ENCODE measurements at regions not wholly inside any gene's neighbourhood (a gene's known extent, or its start where the extent isn't known, plus 50 kb on each side); places are given as distances from the start of the nearest gene placed in this dataset.
"Not testable (repeated sequence)": the region's sequence is repeated elsewhere in the genome, so short reads cannot be mapped to it uniquely, and the experiment has no call there.

- intact Hi-C loops (cut with micrococcal nuclease), result not testable (repeated sequence)
Observed at GRCh38 chr16:9676560-9677300, 505.5 kb downstream of the GRIN2A start.

- intact Hi-C loops (cut with micrococcal nuclease), result no loop called here
Observed at GRCh38 chr16:9677301-9677653, 505.0 kb downstream of the GRIN2A start.

GRCh38 chr16:9679213-9679767, 502.9 kb downstream of the GRIN2A start:
- intact Hi-C loops (cut with micrococcal nuclease), result no loop called here

GRCh38 chr16:9680019-9680655, 502.1 kb downstream of the GRIN2A start:
- intact Hi-C loops (cut with micrococcal nuclease), result no loop called here

GRCh38 chr16:9680968-9681367, 501.3 kb downstream of the GRIN2A start:
- intact Hi-C loops (cut with micrococcal nuclease), result no loop called here

- intact Hi-C loops (cut with micrococcal nuclease), result no loop called here
Observed at GRCh38 chr16:9681508-9681907, 500.7 kb downstream of the GRIN2A start.

GRCh38 chr16:9682320-9682719, 499.9 kb downstream of the GRIN2A start:
- intact Hi-C loops (cut with micrococcal nuclease), result no loop called here

- intact Hi-C loops (cut with micrococcal nuclease), result no loop called here
Observed at GRCh38 chr16:9683677-9684076, 498.6 kb downstream of the GRIN2A start.

GRCh38 chr16:9687737-9688319, 494.4 kb downstream of the GRIN2A start:
- intact Hi-C loops (cut with micrococcal nuclease), result no loop called here

- intact Hi-C loops (cut with micrococcal nuclease), result no loop called here
Observed at GRCh38 chr16:9689597-9689996, 492.6 kb downstream of the GRIN2A start.

GRCh38 chr16:9695152-9695551, 487.1 kb downstream of the GRIN2A start:
- intact Hi-C loops (cut with micrococcal nuclease), result no loop called here
